NCI-H446 (cell line): ENCODE measurements at regions not wholly inside any gene's neighbourhood (a gene's known extent, or its start where the extent isn't known, plus 50 kb on each side); places are given as distances from the start of the nearest gene placed in this dataset.

Experiments
- DNase-seq, 2 experiments: peaks; one replicate each; lab custom pipeline; 2025; lab: John Stamatoyannopoulos, UW

DNA sequence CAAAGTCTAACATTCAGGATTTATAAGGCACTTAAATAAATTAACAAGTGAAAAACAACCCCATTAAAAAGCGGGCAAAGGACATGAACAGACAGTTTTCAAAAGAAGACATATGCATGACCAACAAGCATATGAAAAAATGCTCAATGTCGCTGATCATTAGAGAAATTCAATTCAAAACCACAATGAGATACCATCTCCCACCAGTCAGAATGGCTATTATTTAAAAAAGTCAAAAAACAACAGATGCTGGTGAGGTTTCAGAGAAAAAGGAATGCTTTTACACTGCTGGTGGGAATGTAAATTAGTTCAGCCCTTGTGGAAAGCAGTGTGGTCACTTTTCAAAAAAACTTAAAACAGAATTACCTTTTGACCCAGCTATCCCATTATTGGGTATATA is 60.7 kb upstream of the BDKRB2 start:
- DNase-seq, result no peak

DNA sequence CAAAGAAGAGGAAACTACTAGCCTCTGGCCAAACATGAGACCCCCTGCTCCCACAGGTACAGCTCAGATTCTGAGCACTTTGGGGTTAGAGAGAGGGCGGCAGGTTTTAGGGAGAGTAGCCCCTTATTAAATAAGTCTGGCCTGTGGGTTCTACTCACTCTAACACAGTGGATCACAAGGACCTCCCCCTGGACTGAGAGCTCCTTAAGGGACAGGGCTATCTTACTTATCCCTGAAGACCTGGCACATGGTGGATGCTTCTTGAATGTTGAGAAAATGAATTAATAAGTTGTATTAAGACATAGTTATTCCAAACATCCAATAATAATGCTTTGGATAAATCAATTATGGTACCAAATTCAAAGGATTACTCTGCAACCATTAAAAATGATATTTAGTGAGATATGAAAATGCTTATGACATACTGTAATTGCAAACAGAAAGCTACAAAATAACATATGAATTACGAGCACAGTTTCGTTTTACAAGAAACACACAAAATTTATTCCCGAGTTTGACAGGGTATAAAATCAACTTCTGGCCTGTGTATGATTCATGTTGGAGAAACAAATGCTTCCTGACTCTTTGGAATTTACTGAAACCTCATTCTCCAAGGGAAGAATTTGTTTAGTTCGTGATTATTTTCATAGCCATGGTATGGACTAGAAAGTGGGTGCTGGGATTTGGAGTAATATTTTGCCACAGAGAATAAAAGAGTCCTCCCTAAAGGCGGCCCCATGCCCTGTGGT is 59.3 kb upstream of the BDKRB2 start:
- no peak for DNase-seq

DNA sequence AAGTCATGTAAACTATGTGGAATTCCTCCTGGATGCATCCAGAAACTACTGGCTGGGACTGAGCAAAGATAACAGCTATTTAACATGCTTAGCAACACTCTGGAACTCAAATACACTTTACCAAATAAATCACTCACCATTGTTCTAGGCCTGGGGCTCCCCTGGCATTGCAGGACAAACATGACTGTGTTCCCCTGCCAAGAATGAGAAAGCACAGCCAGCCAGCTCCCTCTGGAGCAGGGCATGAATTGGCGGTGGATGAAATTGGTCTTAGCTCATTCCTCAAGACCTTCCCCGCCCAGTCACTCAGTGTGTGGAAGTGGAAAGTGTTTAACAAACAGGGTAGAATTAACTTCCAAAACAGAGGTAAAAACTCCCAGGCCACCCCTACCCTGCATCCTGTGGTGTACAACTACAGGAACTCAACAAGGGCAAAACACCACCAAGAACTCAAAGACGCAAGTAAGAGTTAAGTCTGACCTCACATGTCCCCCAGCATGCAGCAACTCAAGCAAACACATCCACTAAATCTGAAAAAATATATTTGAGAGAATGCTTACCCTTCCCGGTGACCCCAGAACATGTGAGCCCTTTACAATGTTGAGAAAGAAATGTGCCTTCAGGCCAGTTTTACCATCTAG is 58.4 kb upstream of the BDKRB2 start:
- DNase-seq, result peak; percentile 49 to 73

GRCh38 chr14:96148631-96149030 is 56.0 kb upstream of the BDKRB2 start:
- no peak for DNase-seq

DNA sequence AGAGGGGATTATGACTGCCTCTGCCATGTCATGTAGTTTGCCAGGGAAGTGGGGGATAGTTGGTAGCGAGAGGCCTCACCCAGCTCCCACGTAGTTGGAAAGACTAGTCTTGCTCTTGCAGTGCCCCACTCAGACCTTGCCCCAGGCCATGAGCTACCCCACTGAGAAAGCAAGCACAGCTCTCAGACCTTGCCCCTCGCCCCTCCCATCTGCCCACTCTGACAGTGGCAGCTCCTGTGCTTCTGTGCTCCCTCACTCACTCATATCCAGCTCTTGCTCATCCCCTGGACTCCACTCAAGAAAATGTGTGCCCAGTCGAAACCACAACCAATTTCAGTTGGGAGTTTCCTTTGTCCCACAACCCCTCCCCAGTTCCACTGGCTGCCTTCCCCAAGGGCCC is 55.5 kb upstream of the BDKRB2 start:
- DNase-seq, result no peak

- DNase-seq, result no peak
Measured at GRCh38 chr14:96150214-96150613, 54.4 kb upstream of the BDKRB2 start.

GRCh38 chr14:96151242-96151641 is 53.4 kb upstream of the BDKRB2 start:
- DNase-seq, result no peak

GRCh38 chr14:96153003-96153402 is 51.6 kb upstream of the BDKRB2 start:
- no peak for DNase-seq
